ENCODE measurements at regions not wholly inside any gene's neighbourhood (a gene's known extent, or its start where the extent isn't known, plus 50 kb on each side); places are given as distances from the start of the nearest gene placed in this dataset.

- TF ChIP-seq CTCF (conservative IDR thresholded peaks at IDR 0.05; ENCODE audit: low read length): no peak
- no peak for TF ChIP-seq EZH2phosphoT487 (IDR thresholded peaks at IDR 0.05; ENCODE audit: borderline replicate concordance, low read depth, low read length)
Observed at GRCh38 chrX:81390237-81390636, 188.3 kb downstream of the SH3BGRL start.
